OCI-LY7 (cell line): ENCODE measurements at regions not wholly inside any gene's neighbourhood (a gene's known extent, or its start where the extent isn't known, plus 50 kb on each side); places are given as distances from the start of the nearest gene placed in this dataset.

Experiments
- CTCF ChIP-seq: fragments of 200-600 bp; sonication (generic); conservative IDR thresholded peaks from 2 replicates; pipeline ENCODE4 v1.5.1; 2014; ENCODE audit warnings: mild to moderate bottlenecking, antibody characterized with exemption, low read length, moderate library complexity, mixed read lengths
- EZH2phosphoT487 ChIP-seq: fragments of 200-600 bp; sonication (generic); IDR thresholded peaks from 2 replicates; pipeline ENCODE4 v1.6.1; 2018; ENCODE audit warnings: low read depth, borderline replicate concordance, mild to moderate bottlenecking, mixed run types, antibody characterized with exemption, low read length, moderate library complexity, mixed read lengths

- no peak for TF ChIP-seq CTCF
- TF ChIP-seq EZH2phosphoT487 = no peak
Observed at GRCh38 chr17:56674401-56674925, 81.0 kb downstream of the NOG start.
